NCI-H2227 treated with DMSO at 0.1 percent for 48 hours (cell line): ENCODE measurements at regions not wholly inside any gene's neighbourhood (a gene's known extent, or its start where the extent isn't known, plus 50 kb on each side); places are given as distances from the start of the nearest gene placed in this dataset.
"Not testable (repeated sequence)": the region's sequence is repeated elsewhere in the genome, so short reads cannot be mapped to it uniquely, and the experiment has no call there.

Source experiments
- DNase-seq: peaks from one replicate; lab custom pipeline; 2025; lab: John Stamatoyannopoulos, UW

DNA sequence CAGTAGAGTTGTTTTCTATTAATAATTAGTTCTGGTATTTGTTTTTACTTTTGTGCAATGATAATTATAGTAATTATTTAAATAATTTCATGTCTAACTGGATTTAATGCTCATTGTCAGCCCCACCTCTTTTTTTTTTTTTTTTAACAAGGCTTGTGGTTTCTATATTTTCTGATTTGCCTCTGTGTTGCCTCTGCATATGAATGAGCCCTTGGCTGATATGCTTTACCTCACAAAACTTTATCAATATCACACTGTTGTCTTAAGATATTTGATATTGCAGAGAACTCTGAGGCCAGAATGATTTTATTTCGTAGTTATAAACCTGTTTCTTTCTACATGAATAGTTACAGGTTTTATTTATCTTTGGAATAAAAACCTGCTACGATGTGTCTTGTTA lies 116.2 kb upstream of the ATP2B1 start:
- DNase-seq: no peak

DNA sequence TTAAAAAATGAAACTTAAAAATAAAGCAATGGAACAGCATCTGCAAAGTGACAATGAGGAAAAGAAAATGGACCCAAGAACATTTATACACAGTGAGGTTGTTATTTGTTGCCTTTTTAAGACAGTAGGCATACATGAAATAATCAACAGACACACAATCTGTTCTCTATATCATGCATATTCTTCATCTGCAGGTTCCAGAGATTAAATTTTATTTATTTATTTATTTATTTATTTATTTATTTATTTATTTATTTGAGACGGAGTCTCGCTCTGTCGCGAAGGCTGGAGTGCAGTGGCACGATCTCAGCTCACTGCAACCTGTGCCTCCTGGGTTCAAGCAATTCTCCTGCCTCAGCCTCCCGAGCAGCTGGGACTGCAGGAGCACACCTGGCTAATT lies 114.4 kb upstream of the ATP2B1 start:
- DNase-seq: not testable (repeated sequence)

DNA sequence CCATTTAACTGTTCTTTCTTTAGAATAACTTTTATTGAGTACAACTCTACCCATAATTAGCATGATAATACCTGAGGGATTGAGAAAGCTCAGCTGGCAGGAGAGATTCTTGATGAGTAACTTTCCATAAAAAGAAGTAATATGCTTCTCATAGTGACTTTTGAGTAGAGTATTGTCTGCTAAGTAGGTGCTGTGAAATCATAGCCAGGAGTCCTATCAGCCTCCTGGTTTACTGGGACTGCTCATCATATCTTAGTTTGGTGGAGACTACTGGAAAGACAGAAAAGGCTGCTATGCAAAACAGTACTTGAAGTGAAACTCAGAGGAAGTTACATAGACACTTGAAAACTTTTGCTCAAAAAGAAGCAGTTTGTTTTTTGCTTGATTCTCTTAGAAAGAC lies 113.3 kb upstream of the ATP2B1 start:
- no peak for DNase-seq

DNA sequence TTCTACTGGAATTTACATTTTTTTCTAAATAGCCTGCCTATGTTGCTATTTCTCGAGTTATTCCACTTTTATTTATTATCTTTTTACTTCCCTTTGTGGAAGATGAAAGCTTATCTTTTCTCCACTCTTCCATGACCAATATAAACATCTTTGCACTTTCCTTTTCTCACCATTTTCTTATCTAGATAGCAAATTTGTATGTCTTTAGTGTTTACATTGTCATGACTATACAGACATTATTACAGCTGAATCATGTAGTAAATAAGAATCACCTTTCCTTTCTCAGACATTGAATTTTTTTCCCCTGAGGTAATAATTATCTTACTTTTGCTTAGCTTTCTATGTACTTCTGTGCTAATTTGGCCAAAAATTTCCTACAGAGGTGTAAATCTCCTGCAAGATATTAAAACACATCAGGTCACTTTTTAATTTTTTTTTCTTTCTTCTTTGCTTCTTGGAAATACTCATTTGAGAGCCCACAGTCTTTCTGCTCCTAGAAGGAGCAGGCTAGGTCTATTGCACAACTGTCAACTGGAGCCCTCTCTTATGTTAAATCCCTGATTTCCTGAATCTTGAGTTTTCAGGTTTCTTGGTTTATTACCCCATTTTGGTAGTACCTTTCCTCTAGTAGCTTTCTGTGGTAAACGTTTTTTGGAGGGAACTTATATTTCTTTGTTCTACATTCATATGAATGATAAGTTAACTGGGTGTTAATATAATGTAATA lies 109.0 kb upstream of the ATP2B1 start:
- no peak for DNase-seq

DNA sequence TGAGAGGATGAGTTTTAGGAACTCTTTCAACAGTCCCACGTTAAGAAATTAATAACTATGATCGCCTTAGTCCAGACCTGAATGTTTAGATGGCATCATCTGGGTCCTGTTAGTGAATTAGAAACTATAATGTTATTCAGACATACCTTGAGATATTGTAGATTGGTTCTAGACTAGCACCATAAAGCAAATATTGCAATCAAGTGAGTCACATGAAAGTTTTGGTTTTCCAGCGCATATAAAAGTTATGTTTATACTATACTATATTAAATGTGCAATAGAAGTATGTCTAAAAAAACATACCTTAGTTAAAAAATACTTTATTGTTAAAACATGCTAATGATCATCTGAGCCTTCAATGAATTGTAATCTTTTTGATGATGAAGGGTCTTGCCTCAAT lies 106.6 kb upstream of the ATP2B1 start:
- DNase-seq: no peak

DNA sequence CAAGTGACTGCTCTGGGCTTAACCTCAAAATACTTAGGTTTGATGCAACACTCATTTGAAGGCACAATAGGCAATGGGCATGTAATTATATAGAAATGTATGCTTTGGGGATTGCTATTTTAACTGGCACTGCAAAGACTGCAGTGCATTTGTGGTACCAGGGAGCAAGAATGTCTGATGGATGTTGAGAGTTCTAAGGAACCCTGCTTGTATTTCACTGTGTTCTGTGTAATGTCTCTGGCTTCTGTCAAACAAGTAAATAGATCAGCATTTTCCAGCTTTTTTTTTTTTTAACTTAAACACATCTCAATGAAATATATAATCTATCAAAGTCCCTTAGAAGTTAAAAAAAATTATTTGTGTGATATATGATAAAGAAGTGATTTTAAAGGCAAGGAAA lies 94.8 kb upstream of the ATP2B1 start:
- no peak for DNase-seq

DNA sequence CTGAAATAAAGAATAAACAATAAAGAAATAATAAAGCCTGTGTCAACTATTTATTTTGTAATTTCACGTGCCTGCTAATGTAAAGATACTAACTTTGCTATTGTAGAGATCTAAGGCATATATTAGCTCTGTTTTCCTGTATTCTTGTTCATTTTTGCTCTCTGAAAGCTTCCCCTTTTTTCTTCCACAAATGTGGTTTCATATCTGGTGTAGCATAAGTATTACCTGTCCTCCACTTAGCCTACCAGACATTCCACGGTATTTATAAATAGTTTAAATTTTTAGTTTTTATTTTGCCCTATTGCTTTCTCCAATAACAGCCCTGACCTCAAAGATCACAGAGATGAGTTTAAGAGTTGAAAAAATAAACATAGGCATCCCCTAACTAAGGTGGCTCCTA lies 92.6 kb upstream of the ATP2B1 start:
- no peak for DNase-seq

DNA sequence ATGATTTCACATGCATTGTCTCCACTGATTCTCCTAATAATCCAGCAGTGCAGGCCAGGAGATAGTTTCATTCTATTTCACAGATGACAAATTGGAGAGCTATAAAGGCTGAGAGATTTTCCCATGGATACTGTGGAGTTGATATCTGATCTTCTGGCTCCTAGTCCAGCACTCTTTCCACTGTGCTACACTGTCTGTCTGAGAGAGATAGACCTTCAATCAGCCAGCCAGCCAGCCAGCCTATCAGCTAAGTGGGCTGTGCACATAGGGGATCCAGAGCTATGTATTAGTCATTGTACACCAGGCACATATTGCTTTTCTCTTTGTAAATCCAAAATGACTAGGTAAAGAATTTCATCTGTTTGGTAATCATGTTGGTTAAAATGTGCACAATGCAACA lies 91.8 kb upstream of the ATP2B1 start:
- DNase-seq: no peak

DNA sequence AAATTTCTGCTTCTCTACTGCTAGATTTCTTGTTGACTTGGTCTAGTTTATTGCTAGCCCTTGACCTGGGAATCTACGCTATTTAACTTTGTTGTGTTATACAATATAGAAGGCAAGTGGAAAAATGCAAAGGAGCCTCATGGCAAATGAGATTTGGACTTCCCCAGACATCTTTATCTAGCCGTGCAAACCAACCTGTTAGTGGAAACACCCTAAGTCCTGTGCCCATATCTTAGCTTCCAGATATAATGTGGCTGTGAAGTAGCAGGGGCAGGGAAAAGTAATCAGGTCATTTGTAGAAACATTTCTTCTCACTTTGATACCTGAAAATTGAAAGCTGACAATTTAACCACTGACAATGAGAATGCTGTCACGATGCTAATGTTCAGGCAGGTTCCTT lies 90.7 kb upstream of the ATP2B1 start:
- no peak for DNase-seq

DNA sequence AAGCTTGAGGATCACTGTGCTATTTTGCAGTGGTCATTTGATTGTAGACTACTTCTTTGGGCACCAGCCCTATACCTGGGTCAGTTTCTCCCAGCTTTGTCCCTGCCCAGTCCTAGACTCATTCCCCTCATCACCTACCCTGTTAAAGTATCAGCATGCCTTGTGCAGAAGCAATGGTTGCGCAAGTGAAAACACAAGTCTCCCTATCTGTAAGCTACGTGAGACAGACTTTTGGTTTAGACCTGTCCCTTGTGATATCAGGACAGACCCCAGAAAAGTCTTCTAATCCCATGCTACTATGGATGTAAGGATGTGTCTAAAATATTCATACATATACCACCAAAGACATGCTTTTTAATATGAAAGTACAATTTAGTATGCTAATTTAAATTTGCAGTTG lies 88.8 kb upstream of the ATP2B1 start:
- DNase-seq: no peak

DNA sequence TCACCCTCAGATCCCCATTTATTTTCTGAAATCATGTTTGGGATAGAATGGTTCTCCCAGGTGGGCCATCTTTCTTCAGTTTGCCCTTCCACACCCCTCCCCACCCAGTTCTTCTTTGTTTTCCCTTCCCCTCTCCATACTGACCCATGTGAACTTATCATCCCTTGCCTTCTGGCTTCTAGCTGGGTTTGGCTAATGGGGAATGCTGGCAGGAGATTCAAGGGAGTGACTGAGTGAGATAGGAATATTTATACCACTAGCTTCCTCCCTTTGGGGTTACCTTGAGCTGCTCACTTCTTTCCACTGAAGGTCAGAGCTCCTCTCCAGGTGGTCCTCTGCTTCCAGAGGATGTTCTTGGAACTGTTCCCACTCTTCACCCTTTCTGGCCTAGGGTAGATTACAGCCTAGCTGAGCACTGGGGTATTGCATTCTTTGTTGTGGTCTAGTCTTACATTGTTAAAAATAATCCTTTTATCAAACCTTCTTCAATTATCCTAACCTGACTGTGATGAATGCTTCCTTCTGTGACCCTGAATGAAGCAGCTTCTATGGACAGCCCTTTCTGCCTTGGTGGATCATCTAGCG lies 88.3 kb upstream of the ATP2B1 start:
- no peak for DNase-seq

DNA sequence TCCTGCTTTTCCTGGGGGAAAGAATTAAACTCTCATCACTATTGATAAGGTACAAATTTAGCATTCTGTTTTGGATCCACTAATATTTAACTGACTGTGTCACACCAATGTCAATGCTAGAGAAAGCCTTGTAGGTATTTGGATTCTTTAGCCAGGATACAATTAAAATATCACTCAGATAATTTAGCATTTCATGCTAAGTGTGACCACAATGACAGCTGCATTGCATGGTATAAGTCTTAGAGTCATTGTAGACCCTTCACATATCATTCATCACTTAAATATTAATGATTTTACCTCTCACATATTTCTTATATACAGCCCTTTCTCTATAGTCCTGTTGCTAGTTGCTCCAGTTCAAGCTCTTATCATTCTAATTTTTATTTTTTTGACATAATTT lies 85.3 kb upstream of the ATP2B1 start:
- DNase-seq: no peak

DNA sequence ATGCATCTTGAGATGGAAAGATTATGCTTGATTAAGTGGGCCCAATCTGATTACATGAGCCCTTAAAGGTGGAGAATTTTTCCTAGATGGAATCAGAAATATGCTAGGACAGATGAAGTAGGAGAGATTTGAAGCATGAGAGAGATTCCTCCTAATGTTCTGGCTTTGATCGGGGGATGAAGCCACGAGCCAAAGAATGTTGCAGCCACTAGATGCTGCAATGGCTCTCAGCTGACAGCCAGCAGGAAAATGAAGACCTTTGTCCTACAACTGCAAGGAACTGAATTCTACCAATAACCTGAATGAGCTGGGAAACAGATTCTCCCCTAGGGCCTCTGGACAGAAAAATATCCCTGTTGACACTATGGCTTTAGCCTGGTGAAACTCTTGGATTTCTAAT lies 82.6 kb upstream of the ATP2B1 start:
- DNase-seq: no peak

DNA sequence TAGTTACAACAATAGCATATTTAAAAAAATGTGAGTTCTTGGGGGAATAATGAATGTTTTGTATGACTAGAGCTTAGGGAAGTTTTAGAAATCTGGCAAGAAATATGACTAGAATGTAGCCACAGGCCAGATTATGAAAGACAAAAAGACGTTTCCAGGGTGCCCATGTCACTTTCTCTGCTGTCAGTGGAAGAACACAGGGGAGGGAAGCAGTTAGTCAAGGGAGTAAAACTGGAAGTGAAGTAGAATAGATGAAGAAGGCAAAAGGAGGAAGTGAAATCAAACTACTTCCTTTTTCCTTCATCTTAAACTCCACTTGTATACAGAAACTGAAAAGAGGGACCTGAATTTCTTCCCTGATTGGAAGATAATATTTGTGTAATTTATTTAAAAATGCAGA lies 81.2 kb upstream of the ATP2B1 start:
- DNase-seq: no peak

DNA sequence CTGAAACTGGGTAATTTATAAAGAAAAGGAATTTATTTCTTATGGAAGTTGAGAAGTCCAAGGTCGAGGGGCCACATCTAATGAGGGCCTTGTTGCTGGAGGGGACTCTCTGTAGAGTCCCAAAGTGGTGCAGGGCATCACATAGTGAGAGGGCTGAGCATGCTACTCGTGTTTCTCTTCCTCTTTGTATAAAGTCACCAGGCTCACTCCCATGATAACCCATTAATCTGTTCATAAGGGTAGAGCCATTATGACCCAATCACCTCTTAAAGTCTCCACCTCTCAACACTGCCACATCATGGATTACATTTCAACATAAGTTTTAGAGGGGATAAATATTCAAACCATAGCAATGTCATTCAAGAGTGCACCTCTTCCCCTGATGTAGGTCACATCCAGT lies 79.1 kb upstream of the ATP2B1 start:
- no peak for DNase-seq

DNA sequence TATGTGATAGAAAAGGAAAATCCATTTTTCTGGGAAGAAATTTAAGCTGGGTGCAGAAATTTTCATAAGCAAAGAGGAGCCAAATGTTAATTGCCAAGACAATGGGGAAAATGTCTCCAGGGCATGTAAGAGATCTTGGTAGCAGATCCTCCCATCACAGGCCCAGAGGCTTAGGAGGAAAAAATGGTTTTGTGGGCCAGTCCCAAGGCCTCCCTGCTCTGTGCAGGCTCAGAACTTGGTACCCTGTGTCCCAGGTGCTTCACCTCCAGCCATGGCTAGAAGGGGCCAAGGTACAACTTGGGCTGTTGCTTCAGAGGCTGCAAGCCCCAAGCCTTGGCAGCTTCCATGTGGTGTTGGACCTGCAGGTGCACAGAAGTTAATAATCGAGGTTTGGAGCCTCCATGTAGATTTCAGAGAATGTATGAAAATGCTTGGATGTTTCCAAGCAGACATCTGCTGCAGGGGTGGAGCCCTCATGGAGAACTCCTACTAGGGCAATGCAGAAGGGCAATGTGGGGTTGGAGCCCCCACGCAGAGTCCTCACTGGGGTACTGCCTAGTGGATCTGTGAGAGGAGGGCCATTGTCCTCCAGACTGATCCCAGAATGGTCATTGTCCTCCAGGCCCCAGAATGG lies 77.7 kb upstream of the ATP2B1 start:
- no peak for DNase-seq

DNA sequence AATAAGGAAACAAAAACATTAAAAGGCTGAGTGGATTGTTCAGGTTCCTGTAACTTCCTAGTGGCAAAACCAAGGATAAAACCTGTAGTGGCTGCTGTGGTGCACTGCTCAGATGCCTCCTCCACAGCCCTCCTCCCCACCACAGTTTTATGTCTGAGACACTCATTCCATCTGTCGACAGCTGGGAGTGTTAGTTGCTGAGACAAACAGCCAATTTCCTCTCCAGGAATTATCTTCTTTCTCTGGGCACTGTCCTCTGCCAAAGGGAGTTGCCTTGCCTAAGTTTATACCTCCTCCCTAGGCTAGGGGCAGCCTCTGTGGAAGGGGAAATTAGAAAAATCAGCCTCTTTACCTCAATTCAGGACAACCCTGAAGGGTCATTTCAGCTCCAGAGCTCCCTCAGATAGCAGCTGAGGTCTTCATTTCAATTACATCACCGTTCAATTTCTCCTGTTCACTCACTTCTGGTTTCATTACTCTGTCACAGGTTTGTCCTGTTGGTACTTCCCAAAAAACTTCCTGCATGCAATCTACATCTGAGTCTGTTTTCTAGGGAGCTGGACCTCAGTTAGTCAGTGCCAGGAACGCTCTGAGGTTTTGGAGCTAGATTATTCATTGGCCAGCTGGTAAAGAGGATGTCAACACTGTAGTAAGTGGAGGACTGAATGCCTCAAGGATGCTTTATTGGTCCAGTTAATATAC lies 74.9 kb upstream of the ATP2B1 start:
- DNase-seq: peak; percentile 29

DNA sequence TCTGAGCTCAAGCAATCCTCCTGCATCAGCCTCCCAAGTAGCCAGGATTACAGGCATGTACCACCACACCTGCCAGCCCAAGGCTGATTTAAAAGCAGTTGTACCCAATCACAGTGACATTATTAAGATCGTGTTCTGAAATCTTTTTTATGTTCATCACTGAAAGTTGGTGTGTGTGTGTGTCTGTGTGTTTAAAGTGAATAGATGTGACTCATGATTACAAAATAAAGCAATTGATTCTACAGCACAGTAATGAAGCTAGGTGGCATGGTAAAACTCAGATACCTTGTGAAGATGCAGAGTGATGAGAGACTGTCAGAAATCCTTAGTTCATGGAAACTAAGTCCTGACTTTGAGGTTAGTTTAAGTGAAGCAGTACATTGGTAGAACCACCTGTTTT lies 74.2 kb upstream of the ATP2B1 start:
- DNase-seq: no peak

DNA sequence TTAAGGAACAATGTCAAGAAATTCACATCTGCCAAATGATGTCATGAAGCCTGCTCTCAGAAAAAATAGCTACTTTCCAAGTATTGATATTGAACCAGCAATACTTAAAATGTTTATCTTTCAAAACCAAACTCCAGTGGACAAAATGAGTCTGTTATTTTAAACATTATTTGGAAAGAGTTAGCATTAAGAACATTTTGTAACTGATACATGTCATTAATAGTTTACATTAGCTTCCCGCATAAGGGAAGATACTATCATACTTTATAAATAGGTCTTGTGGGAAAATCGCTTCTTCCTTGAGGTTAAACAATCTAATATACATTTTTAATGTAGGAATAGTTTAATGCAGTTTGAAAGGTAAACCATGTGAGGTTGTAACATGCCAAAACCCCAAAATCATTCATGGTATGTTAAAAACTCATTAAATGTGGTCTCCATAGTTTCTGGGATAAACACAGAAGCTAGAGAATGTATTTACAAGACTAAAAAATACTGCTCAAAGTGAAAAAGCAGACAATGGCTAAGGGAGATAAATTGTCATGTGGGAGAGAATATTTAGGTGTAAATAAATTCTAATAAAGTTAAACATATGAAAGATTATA lies 73.4 kb upstream of the ATP2B1 start:
- no peak for DNase-seq

DNA sequence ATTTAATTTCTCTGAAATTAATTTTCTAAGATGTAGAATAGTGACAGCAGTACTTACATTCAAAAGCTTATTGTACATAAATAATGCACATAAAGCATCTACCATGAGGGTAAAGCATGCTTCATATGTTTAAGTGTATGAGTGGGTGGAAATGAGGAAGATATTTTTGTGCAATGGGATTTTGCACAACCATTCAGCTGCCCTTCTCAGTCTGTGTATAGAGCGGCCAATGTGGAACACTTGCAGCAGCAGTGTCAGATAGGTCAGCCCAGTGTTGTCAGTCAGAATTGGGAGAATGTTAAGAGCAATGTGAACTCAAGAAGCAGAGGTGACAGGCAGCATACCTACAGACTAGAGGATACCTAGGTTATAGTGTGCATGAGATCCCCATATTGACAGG lies 72.5 kb upstream of the ATP2B1 start:
- DNase-seq: no peak

DNA sequence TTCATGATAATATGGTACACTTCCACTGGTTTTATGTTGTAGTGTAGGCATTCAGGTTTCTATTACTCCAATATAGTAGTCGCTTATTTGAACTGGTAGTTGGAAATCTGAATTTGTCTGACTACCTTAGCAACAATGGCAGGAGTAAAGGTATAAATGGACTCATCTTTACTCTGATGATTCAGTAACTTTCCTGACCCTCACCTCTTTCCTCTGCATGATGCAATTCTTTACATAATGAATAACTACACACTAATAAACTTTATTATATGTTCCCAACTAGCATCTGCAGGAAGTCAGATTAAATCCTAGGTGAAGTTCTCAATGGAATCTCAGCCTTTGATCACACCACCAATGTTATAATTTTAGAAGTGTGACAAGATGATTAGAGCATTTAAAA lies 70.5 kb upstream of the ATP2B1 start:
- no peak for DNase-seq

DNA sequence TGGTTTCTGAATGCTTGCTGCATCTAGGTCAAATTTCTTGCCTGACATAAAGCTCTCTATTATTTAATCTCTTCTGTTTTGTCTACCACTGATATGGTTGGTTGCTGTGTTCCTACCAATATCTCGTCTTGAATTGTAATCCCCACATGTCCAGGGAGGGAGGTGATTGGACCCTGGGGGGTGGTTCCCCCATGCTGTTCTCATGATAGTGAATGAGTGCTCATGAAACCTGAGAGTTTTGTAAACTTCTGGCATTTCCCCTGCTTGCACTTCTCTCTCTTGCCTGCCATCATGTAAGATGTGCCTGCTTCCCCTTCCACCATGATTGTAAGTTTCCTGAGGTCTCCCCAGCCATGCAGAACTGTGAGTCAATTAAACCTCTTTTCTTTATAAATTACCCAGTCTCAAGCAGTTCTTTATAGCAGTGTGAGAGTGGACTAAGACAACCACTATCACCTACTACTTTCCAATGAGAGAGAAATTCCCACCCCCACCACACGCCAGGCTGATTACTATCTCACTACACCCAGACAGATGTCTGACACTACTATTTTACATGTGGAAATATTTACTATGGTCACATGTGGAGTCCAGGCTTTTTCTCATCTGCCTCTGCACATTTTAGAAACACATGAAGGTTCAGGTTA lies 69.2 kb upstream of the ATP2B1 start:
- no peak for DNase-seq
